HepG2 (cell line): ENCODE measurements at regions not wholly inside any gene's neighbourhood (a gene's known extent, or its start where the extent isn't known, plus 50 kb on each side); places are given as distances from the start of the nearest gene placed in this dataset.
"Not testable (repeated sequence)": the region's sequence is repeated elsewhere in the genome, so short reads cannot be mapped to it uniquely, and the experiment has no call there.

ENCODE experiments used
- MAFK ChIP-seq, 2 experiments: IDR thresholded peaks in 1 of 2; conservative IDR thresholded peaks in 1 of 2; 2 replicates each; pipeline ENCODE4 v1.6.1; 2011; ENCODE audit warnings: improper control_type of control experiment in 2 of 2, low read length in 2 of 2
- TF ChIP-seq, protein P1 (sequence below): sonication (generic); formaldehyde crosslinking; IDR thresholded peaks from 2 replicates; pipeline ENCODE4 v1.5.0; 2020; ENCODE audit warnings: mild to moderate bottlenecking, missing genetic modification reagents, borderline replicate concordance

DNA sequence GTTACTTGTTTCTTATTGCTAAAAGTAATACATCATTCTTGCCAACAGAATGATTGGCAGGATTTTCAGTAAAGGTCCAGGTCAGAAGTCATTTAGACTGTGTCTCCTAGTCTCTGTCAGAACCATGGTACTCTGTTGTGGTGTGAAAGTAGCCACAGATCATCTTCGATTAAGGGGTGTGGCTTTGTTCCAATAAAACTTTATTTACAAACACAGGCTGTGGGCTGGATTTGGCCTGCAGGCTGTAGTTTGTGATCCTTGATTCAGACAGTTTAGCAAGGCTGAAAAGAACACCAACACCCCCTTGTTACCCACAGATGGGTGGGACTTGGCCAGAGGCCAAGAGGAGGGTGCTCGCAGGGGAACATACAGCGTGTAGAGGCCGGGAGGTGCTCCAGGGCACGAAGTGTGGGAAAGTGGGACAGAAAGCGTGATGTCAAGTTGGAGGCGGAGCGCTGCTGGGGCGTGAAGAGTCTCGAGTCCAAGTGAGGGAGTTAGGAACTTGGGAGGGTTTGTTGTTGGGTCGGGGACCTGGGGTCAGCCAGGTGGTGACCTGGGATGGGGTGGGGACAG, 117.3 kb upstream of the ALDH3B2 start:
- TF ChIP-seq, protein P1, sequence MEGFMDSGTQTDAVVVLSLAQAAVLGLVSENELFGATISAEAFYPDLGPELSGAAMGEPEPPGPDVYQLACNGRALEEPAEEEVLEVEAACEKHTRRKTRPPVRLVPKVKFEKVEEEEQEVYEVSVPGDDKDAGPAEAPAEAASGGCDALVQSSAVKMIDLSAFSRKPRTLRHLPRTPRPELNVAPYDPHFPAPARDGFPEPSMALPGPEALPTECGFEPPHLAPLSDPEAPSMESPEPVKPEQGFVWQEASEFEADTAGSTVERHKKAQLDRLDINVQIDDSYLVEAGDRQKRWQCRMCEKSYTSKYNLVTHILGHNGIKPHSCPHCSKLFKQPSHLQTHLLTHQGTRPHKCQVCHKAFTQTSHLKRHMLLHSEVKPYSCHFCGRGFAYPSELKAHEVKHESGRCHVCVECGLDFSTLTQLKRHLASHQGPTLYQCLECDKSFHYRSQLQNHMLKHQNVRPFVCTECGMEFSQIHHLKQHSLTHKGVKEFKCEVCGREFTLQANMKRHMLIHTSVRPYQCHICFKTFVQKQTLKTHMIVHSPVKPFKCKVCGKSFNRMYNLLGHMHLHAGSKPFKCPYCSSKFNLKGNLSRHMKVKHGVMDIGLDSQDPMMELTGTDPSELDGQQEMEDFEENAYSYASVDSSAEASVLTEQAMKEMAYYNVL (CRISPR knock-in tag): not testable (repeated sequence)
- not testable (repeated sequence) for TF ChIP-seq MAFK (conservative IDR thresholded peaks at IDR 0.05 in 1 of 2, IDR thresholded peaks at IDR 0.05 in 1 of 2; ENCODE audit: low read length in 2 of 2)
